Small intestine (tissue), 7 donors: ENCODE measurements at regions not wholly inside any gene's neighbourhood (a gene's known extent, or its start where the extent isn't known, plus 50 kb on each side); places are given as distances from the start of the nearest gene placed in this dataset.
"Not testable (repeated sequence)": the region's sequence is repeated elsewhere in the genome, so short reads cannot be mapped to it uniquely, and the experiment has no call there.

Experiments
- DNase-seq, 2 donors: peaks; one replicate each; pipeline versions ENCODE4 v3.0.0 to v3.0.0-alpha.2; 2013
- FAIRE-seq: peaks from 2 replicates; lab custom pipeline; 2012; peaks lifted over from hg19 to GRCh38; lab: Jason Lieb, UNC
- H3K27ac ChIP-seq, 3 donors: one replicate each; pipeline ENCODE4 v1.5.1; 2013; ENCODE audit warnings: low read length in 2 of 3, mild to moderate bottlenecking in 2 of 3, control low read depth in 1 of 3, inconsistent platforms in 1 of 3, low read depth in 1 of 3, moderate library complexity in 1 of 3
- H3K27me3 ChIP-seq, 3 donors: one replicate each; pipeline ENCODE4 v1.6.1; 2013; ENCODE audit warnings: low read length in 3 of 3, inconsistent platforms in 1 of 3; ENCODE audit not compliant: control insufficient read depth in 3 of 3, insufficient read depth in 3 of 3
- H3K36me3 ChIP-seq, 3 donors: one replicate each; pipeline ENCODE4 v1.6.1; 2013; ENCODE audit warnings: low read length in 3 of 3, inconsistent platforms in 1 of 3, low read depth in 1 of 3, mild to moderate bottlenecking in 1 of 3, moderate library complexity in 1 of 3; ENCODE audit not compliant: control insufficient read depth in 3 of 3, insufficient read depth in 2 of 3
- H3K4me1 ChIP-seq, 3 donors: one replicate each; pipeline ENCODE4 v1.6.1; 2013; ENCODE audit warnings: low read length in 2 of 3, inconsistent platforms in 1 of 3, low read depth in 1 of 3, mild to moderate bottlenecking in 1 of 3, moderate library complexity in 1 of 3; ENCODE audit not compliant: control insufficient read depth in 3 of 3, insufficient read depth in 2 of 3
- H3K4me3 ChIP-seq, 3 donors: one replicate each; pipeline ENCODE4 v1.5.1; 2013; ENCODE audit warnings: low read length in 3 of 3, control low read depth in 1 of 3, inconsistent platforms in 1 of 3, low read depth in 1 of 3, mild to moderate bottlenecking in 1 of 3, moderate library complexity in 1 of 3
- H3K9me3 ChIP-seq, 2 donors: one replicate each; pipeline ENCODE4 v1.6.1; 2013; ENCODE audit warnings: low read depth in 1 of 2, low read length in 1 of 2; ENCODE audit not compliant: control insufficient read depth in 2 of 2, insufficient read depth in 1 of 2
- WGBS, 3 donors: extraction: QIAGEN DNeasy Blood & Tissue Kit; methylation state at CpG; one replicate each; pipeline ENCODE4 v1.1.7; 2013; 5-methylcytosine and 5-hydroxymethylcytosine counted together
- donor health status: healthy with polysubstance abuse.
- donor health status: control.
- donor health status: control.
- donor health status: Bipolar disorder and iron deficiency.
- donor health status: healthy.

- not testable (repeated sequence) for H3K36me3 ChIP-seq, H3K4me1 ChIP-seq, H3K27ac ChIP-seq, FAIRE-seq, H3K4me3 ChIP-seq, H3K27me3 ChIP-seq
- peak; percentile 18 to 65 for DNase-seq
- peaks cover 0 to 16% of the 10 kb centered on the region in 2 donors for H3K9me3 ChIP-seq
Observed at GRCh38 chr6:112976579-112976978, 629.4 kb downstream of the RFPL4B start.

GRCh38 chr6:112979830-112980229 lies 632.7 kb downstream of the RFPL4B start:
- peak; percentile 36 for FAIRE-seq
- Histone ChIP-seq H3K4me1 (peaks cover 0 to 2% (median 0%) of the 10 kb centered on the region in 3 donors), H3K27me3 (no peaks in the 10 kb centered on the region), H3K4me3 (no peak overlapping the region), H3K36me3 (no peaks in the 10 kb centered on the region), H3K9me3 (peaks cover 0 to 15% of the 10 kb centered on the region in 2 donors), H3K27ac (no peak overlapping the region)
- WGBS, 3 donors: 8 to 41% (median 23%) methylated on average over 5 of the region's 5 CpGs
- DNase-seq: peak; percentile 45 to 76

- FAIRE-seq (no peak), DNase-seq (no peak)
- H3K27ac ChIP-seq: no peak overlapping the region
- no peaks in the 10 kb centered on the region for H3K36me3 ChIP-seq
- H3K4me3 ChIP-seq: no peak overlapping the region
- H3K4me1 ChIP-seq: peaks cover 0 to 2% (median 0%) of the 10 kb centered on the region in 3 donors
- H3K27me3 ChIP-seq: no peaks in the 10 kb centered on the region
- peaks cover 0 to 13% of the 10 kb centered on the region in 2 donors for H3K9me3 ChIP-seq
- 86 to 88% (median 87%) methylated on average over 3 of the region's 3 CpGs for WGBS, 3 donors
Observed at GRCh38 chr6:112980676-112981075, 633.5 kb downstream of the RFPL4B start.

GRCh38 chr6:112983713-112984261 lies 636.7 kb downstream of the RFPL4B start:
- WGBS, 3 donors: 8 to 43% (median 23%) methylated on average over 1 of the region's 1 CpG
- Histone ChIP-seq H3K27ac (no peak overlapping the region), H3K4me1 (peaks cover 0 to 2% (median 0%) of the 10 kb centered on the region in 3 donors), H3K4me3 (no peak overlapping the region), H3K9me3 (no peaks in the 10 kb centered on the region), H3K27me3 (no peaks in the 10 kb centered on the region), H3K36me3 (no peaks in the 10 kb centered on the region)
- DNase-seq (peak; percentile 45 to 48), FAIRE-seq (no peak)

DNA sequence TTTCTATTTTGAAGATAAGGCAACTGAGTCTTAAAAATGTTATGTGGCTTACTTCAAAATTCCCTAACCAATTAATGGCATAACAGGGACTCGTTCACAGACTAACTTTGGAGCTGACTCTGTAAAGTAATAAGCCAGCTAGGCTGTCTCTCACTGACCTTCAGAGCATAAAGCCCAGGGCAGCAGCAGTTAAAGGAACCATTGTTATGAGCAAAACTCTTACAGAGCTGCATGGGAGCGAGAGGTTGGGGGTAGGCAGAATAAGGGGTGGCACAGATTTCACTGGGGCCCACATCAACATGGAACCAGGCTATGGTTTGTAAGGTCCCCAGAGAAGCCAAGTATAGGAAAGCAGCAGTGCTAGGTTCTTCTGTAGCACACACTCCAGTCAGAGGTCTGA lies 637.8 kb downstream of the RFPL4B start:
- WGBS, 3 donors: 75 to 88% (median 78%) methylated on average over 2 of the region's 2 CpGs
- Histone ChIP-seq H3K4me1 (no peaks in the 10 kb centered on the region), H3K36me3 (no peaks in the 10 kb centered on the region), H3K27ac (no peak overlapping the region), H3K9me3 (no peaks in the 10 kb centered on the region), H3K27me3 (no peaks in the 10 kb centered on the region), H3K4me3 (no peak overlapping the region)
- DNase-seq (no peak), FAIRE-seq (no peak)

DNA sequence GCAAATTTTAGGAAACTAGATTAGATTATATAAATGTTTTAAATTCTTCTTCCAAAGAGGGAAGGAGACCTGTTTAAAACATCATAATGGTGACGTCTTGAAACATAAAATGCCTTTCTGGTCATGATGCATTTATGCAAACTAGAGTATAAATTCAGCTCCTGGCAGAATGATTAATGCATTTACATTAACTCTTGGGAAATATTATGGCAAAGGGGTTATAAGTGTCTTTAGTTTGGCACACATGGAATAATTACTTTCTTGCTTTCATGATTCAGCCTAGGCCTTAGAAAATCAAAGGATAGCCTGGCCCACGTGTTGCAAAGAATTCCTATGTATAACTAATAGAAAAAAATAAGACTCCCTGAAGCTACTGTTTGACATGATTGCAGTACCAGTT lies 639.2 kb downstream of the RFPL4B start:
- Histone ChIP-seq H3K36me3 (no peaks in the 10 kb centered on the region), H3K9me3 (no peaks in the 10 kb centered on the region), H3K4me1 (no peaks in the 10 kb centered on the region), H3K27me3 (no peaks in the 10 kb centered on the region), H3K27ac (no peak overlapping the region), H3K4me3 (no peak overlapping the region)
- FAIRE-seq (no peak), DNase-seq (no peak)
- WGBS, 3 donors: 68 to 75% (median 70%) methylated on average over 2 of the region's 2 CpGs

DNA sequence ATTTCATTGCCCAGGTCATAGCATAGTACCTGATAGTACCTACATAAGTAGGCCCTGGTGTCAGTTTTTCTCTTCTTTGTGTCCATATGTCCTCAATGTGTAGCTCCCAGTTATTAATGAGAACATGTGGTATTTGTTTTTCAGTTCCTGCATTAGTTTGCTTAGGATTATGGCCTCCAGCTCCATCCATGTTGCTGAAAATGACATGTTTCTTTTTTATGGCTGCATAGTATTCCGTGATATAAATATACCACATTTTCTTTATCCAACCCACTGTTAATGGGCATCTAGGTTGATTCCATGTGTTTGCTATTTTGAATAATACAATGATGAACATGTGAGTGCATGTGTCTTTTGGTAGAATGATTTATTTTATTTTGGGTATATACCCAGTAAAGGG lies 641.6 kb downstream of the RFPL4B start:
- DNase-seq: no peak
- FAIRE-seq: no peak
- H3K9me3 ChIP-seq: no peaks in the 10 kb centered on the region
- no peak overlapping the region for H3K27ac ChIP-seq
- no peaks in the 10 kb centered on the region for H3K36me3 ChIP-seq
- H3K27me3 ChIP-seq: no peaks in the 10 kb centered on the region
- no peaks in the 10 kb centered on the region for H3K4me1 ChIP-seq
- no peak overlapping the region for H3K4me3 ChIP-seq
- WGBS, 3 donors: 89 to 95% (median 95%) methylated on average over 1 of the region's 1 CpG

DNA sequence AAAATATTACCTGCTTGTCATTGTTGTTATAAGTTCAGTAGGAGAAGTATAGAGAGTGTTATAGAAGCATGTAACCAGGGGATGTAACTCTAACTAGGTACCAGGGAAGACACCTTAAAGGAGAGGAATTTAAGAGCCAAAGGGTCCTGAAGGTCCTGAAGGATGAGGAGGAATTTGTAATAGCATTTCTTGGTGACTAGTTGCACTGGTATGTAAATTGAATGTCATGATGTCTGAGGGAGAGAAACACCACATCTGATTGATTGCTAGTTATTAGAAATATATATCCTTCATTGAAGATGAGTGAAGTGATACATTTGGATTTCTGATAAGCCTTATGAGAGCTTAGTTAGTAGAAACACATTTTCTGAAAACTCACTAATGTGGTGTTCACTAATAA lies 643.8 kb downstream of the RFPL4B start:
- DNase-seq (no peak), FAIRE-seq (no peak)
- Histone ChIP-seq H3K4me3 (no peak overlapping the region), H3K36me3 (no peaks in the 10 kb centered on the region), H3K27ac (no peak overlapping the region), H3K9me3 (no peaks in the 10 kb centered on the region), H3K4me1 (no peaks in the 10 kb centered on the region), H3K27me3 (no peaks in the 10 kb centered on the region)

- Histone ChIP-seq H3K4me3 (no peak overlapping the region), H3K36me3 (no peaks in the 10 kb centered on the region), H3K9me3 (no peaks in the 10 kb centered on the region), H3K4me1 (no peaks in the 10 kb centered on the region), H3K27me3 (no peaks in the 10 kb centered on the region), H3K27ac (no peak overlapping the region)
- WGBS, 3 donors: 94 to 97% (median 96%) methylated on average over 4 of the region's 4 CpGs
- peak; percentile 5 for FAIRE-seq
- no peak for DNase-seq
Observed at GRCh38 chr6:112991912-112992311, 644.8 kb downstream of the RFPL4B start.
